ENCODE measurements at regions not wholly inside any gene's neighbourhood (a gene's known extent, or its start where the extent isn't known, plus 50 kb on each side); places are given as distances from the start of the nearest gene placed in this dataset.
A peak's percentile ranks its signal among the peaks of the same experiment; 100 is the strongest.

DNA sequence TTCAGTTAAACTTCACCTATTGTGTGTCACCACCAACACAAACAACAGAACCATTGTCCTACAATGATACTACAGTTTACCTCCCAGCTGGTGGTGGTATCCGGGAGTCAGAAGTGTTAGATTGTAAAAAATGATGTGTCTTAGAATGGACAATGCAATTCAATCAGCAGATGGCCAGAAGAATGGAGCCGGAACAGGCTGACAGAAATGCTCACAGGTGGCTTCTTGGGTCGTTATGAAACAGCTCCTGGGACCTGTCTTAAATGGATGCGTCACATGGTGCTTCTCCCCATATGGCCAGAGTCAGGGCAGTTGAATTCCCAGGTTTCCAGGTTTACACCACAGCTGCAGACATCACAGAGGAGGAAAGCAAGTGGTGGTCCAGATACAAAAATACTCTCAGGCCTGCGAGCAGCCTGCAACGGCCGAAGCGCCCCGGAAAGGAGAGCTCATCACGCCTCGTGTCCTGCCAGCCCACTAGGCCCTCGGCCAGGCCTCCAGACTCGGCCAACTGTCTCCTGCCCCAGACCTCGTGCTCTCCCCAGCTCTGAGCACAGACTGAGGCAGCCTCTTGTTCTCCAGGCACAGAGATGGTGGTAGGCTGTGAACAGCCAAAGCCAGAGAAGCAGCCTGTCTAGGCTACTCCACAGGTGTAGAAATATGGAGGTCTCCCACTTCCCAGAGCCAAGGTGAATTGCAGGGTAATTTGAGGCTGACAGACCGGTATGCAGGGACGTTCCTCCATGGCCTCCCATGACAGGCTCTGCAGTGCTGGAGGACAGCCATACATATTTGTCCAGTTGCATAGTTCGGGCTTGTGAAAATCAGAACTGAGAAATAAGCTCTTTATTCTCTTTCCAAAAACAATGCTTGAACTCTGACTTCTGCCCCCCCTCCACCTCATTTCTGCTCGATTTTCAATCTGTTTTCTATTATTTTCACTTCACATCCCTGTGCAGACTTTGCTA lies 98.5 kb upstream of the SPATA31C2 start:
- intact Hi-C loops (cut with DNase I) = no loop called here
- peak; percentile 78 for DNase-seq (ENCODE audit: low spot score)

DNA sequence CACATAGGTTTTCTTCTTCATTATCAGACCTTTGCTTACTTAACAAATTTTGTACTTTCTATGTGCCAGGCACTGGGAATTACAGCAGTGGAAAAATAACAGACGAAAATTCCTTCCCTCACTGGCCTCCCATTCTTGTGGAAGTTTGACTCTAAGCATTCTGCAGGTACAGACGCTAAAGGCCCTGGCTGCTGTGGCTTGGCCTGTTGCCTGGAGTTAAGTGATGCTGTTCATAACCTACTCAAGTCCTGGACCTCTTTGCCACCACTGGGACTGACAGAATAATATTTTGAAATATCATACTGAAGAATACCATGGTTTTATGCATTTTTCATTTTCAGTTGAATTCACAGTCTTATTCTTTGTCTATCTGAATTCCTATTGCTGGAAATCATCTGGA lies 97.3 kb upstream of the SPATA31C2 start:
- intact Hi-C loops (cut with DNase I) = no loop called here
- no peak for DNase-seq (ENCODE audit: low spot score)

DNA sequence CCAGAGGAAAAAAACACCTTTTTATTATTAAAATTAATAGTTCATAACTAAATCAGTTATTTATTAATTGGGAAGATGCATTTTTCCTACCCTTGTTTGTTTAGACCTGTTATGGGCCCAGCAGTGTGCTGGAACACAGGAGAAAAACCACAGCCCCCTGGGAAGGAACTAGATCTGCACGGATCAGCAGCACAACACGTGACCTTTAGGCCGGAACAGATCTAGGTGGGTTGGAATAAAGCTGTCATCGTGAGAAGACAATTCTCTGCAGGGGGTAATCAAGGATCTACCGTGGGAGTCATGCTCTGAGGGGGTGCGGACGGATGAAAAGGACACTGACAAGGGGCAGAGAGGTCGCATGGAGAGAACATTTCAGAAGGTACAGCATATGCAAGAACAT lies 95.8 kb upstream of the SPATA31C2 start:
- intact Hi-C loops (cut with DNase I) = no loop called here
- no peak for DNase-seq (ENCODE audit: low spot score)

DNA sequence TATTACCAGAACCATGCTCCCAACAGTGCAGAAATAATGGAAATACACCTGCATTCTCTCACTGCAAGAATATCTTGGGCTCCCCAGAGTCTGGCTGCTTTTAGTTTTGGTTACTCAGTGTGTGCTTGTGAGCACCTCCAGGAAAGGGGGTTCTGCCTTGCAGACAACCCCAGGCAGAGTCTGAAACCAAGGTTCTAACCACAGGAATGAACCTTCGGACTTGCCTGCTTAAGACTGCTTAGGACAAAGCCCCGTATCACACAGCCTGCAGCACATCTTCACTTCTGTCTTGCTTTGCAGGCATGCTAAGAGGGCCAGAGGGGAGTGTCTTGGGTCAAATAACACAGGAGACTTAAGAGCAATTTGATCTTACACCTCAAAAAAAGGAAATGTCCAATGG lies 94.8 kb upstream of the SPATA31C2 start:
- DNase-seq (ENCODE audit: low spot score) = no peak
- intact Hi-C loops (cut with DNase I) = no loop called here

DNA sequence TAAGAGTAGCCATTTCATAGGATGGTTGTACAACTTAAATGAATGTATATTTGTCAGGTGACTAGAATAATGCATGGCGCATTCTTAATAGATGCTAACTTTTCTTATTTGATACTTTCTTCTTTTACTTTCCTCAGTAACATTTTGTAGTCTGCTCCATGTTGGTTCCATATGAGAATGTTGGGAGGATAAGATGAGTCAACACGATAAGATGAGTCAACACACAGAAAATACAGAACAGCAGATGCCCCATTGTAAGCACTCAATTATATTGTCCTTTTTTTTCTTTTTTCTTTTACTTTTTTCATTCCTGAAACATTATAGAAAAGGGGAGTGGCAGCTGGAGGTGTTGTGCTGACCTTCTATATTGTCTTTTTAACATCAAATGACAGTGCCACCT lies 92.3 kb upstream of the SPATA31C2 start:
- DNase-seq (ENCODE audit: low spot score) = no peak
- intact Hi-C loops (cut with DNase I) = no loop called here

DNA sequence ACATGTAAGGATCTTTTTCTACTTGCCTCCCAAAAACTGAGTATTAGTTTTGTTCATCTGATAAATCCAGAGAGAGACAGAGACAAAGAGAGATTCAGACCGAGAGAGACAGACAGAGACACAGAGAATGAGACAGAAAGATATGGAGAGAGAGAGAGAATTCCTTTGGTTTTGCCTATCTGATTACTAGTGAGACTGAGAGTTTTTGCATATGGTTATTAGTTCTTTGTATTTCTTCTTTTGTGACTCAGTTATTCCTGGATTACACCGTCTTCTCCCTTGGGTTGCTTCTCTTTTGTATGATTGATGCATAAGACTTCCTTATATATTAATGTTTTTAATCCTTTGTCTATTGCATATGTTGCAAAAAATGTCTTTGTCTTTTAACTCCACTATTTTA lies 91.2 kb upstream of the SPATA31C2 start:
- intact Hi-C loops (cut with DNase I) = no loop called here
- no peak for DNase-seq (ENCODE audit: low spot score)

DNA sequence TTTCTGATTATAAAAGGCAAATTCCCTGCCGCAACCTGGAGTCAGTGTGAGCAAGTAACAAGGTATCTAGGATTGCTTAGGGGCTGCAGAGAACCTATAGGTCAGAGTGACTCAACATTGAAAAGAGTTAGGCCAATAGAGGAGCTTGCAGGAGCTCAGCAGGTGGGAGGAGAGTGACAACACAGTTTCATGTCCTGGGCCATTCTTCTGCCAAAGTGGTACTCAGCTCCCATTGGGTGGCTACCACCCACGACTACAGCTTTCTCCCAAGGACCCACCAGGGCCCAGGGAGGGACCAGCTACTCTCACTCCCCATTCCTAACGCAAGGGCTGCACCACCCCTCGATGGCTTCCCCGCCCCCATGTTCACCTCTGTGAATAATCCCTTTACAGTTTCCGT lies 86.7 kb upstream of the SPATA31C2 start:
- no peak for DNase-seq (ENCODE audit: low spot score)
- intact Hi-C loops (cut with DNase I) = no loop called here

DNA sequence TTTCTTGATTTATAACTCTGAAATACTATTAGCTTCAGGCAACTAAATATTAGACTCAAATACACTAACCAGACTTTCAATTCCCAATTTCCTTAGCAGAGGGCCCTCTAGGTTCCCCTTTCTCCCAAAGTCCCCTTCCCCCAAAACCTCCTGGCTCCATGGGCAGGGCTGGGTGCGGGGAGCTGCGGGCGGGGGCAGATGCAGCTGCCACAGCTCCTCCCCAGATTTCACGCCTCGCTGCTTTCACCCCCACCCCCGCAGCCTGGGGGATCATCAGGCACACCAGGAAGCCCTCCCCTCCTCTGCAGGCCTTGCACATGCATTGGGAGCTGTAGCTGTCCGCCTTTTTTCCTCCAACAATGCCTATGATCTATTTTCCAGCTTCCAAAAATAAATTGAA lies 82.8 kb upstream of the SPATA31C2 start:
- intact Hi-C loops (cut with DNase I) = no loop called here
- DNase-seq (ENCODE audit: low spot score) = no peak

DNA sequence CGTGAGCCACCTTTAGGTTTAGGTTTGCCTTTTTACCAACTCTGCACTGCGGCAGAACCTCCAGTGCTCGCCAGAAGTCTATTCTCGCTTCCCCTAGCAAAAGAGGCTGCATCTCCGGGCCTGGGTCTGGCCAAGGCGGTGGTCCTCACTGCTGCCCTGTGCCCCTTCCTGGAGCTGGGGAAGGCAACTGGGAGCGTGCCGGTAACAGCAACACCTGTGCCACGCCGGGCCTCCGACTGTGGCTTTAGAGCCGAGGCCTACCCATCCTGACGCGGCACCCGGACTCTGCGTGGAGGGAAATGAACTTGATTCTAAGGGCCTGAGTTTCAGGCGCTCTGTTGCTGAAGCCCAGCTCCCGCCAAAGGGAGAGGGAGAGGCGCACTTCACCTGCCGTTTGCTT lies 82.4 kb upstream of the SPATA31C2 start:
- peak; percentile 55 for DNase-seq (ENCODE audit: low spot score)
- intact Hi-C loops (cut with DNase I) = no loop called here

DNA sequence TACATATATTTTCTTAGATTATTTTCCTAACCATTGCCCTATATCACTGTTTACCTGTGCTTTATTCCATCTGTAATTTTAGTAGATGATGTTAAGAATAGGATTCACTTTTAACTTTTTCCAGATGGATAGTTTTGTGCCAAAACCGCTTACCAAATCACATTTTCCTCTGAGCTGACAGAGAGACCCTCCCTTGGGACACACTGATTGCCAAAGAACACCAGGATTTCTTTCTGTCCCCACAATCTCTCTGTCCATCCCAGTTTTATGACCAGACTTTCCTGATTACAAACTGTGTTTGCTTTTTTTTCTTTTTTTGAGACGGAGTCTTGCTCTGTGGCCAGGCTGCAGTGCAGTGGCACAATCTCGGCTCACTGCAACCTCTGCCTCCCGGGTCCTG lies 81.3 kb upstream of the SPATA31C2 start:
- intact Hi-C loops (cut with DNase I) = no loop called here
- no peak for DNase-seq (ENCODE audit: low spot score)

DNA sequence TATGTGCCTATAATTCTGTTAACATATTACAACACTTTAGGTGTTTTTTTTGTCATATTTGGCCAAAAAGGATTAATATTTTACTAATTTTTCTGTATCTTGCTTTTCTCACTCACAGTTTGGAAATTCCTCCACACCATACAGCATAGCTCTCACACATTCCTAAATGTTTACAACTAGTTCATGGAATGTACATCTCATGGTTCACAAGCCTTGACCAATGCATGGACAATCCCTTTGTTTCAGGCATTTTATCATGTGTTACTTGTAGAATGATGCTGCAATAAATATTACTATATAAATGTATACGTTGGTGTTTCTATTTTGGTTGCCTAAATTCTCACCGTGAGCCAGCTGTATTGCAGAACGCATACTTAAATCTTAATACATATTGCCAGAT lies 80.5 kb upstream of the SPATA31C2 start:
- no peak for DNase-seq (ENCODE audit: low spot score)
- intact Hi-C loops (cut with DNase I) = no loop called here

DNA sequence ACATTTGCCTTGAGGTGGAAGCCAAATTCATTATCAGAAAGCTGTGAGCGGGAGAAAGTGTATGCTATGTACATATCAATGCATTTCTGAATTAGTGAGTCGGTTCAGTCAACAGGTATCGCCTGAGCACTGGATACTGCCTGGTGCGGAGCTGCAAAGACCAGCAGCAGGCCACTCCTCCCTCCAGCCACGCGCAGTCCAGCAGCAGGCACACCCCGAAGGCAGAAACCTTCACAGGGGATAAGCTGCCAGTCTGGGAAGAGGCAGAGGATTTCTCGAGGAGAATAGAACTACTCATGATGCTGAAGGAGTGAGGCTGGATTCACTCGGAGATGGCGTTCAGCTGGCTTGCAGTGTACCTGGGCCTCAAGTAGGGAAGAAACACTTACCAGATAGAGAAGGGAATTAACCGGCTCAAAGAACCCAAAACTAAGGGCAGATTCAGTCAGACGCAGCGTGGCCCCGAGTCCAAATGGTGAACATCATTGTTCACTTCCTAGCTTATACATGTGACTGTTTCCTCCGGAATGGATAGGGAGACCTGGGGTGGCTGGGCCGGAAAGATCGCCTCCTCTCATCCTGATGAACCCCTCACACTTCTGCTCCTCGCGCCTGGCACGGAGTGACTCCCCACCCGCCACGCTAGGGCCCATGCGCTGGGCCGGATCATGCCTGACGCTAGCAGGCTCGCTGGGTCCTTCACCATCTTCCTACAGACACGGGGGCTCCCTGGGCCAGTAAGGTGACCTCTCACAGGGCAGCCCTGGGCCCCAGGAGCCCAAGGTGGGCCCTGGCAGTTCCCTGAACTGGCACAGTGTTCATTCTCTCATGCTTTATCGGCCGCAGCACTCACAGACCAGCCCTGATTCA lies 78.1 kb upstream of the SPATA31C2 start:
- intact Hi-C loops (cut with DNase I) = no loop called here
- no peak for DNase-seq (ENCODE audit: low spot score)

DNA sequence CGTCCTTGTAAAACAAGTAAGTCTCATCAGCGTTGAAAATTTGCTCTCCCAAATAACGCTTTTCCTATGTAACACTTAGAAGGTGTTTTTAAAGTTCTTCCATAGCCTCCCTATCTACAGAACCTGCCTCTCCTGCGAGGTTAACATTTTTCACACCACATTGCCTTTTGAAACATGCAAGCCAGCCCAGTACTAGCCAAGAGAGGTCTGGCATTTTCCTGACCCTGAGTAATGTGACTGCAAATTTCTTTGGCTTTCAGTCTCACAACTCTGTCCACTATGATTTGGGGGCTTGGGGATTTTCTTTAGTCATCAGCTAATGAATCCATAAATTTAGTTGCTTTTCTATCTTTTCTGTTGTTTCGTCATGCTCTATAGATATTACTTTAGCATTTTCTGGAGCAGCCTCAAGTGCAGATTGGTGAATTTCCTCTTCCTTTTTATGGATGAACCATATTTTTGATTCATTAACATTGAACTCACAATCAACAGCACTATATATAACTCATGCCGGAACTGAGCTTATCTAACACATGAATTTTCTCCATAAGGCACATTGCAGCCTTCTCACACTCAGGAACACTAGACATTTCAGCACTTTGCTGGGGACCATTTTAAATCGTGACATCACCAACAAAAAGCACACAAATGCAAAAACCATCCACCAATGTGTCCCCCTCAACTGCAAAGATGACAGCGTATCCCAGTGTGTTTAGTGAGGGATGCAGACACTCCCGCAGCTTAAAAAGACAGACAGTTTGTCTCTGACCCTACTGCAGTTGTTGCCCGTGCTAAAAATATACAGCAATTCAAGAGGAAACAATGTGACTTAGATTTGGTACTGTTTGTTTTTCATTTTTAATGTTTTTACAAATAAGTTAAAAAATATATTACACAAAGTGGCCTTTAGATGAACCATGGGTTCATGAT lies 77.2 kb upstream of the SPATA31C2 start:
- DNase-seq (ENCODE audit: low spot score) = no peak
- intact Hi-C loops (cut with DNase I) = no loop called here

DNA sequence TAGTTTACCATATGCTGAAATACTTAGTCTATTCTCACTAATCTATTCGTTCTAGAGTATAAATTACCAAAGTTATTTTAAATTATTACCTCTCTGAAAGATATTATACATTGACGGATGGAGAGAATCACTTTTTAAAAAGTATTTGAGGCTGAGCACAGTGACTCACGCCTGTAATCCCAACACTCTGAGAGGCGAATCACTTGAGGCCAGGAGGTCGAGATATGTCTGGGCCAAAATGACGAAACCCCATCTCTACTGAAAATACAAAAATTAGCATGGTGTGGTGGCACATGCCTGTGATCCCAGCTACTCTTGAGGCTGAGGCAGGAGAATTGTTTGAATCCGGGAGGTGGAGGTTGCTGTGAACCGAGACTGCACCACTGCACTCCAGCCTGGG lies 64.0 kb upstream of the SPATA31C2 start:
- DNase-seq (ENCODE audit: low spot score) = no peak
- intact Hi-C loops (cut with DNase I) = no loop called here

DNA sequence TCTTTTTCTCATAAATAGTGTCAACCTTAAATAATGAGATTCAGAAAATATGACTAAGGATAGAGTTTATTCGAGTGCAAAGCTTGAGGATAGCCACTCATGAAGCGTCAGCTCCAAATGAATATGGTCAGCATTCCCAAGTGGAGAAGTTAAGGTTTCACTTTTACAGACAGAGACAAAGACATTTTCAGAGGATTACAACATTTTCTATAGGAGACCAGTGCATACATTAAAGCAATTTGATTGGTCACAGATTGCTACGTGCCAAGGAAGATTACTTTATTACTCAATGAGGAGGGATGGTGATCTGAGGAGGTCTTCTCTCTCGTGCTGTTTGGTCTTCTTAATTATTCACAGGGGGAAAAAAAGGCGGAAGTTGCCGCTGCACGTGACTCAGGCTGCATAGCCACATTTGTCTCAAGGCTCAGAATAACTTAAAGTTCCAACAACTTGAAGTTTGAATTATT lies 60.1 kb upstream of the SPATA31C2 start:
- no peak for DNase-seq (ENCODE audit: low spot score)
- intact Hi-C loops (cut with DNase I) = no loop called here

DNA sequence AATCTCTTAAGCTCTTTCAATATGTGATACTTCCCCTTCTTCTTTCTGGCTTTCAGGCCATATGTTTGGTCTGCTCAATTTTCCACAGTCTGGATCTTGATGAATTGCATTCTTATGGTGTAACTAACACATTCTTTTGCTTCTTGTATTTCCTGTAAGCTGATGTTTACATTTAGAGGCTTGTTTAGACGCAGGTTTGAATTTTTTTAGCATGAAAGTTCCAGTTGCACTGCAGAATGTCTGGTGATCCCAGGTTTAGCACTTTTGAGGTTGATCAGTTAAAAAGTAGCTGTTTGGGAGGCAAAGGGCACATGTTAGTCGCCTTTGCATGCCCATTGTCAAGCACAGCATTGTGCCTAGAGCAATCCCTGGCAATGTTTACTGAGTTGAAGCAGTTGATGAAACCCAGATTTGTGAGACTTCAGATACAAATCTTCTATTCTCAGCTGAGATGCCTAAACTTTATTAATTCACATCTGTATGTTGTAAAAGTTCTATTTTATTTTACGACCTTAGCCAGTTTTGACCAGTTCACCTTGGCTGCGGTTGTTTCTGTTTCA lies 59.6 kb upstream of the SPATA31C2 start:
- intact Hi-C loops (cut with DNase I) = no loop called here

DNA sequence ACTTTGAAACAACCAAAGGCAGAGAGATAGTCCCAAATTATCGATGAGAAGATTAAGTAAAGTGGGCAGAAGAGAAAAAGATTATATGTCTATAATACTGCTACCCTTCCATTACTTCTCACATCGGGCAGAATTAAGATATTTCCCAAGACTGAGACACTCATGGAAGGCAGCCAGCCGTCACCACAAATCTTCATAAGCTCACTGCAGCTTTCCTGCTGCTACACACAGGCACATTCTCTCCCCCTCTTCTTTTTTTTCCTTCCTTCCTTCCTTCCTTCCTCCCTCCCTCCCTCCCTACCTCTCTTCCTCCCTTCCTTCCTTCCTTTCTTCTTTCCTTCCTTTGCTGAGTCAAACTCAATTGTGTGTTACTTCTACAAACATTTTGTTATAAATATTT lies 58.7 kb upstream of the SPATA31C2 start:
- intact Hi-C loops (cut with DNase I) = no loop called here
- no peak for DNase-seq (ENCODE audit: low spot score)

More for the DNA sequence above, 59.6 kb upstream of the SPATA31C2 start:
- no peak for DNase-seq (ENCODE audit: low spot score)

DNA sequence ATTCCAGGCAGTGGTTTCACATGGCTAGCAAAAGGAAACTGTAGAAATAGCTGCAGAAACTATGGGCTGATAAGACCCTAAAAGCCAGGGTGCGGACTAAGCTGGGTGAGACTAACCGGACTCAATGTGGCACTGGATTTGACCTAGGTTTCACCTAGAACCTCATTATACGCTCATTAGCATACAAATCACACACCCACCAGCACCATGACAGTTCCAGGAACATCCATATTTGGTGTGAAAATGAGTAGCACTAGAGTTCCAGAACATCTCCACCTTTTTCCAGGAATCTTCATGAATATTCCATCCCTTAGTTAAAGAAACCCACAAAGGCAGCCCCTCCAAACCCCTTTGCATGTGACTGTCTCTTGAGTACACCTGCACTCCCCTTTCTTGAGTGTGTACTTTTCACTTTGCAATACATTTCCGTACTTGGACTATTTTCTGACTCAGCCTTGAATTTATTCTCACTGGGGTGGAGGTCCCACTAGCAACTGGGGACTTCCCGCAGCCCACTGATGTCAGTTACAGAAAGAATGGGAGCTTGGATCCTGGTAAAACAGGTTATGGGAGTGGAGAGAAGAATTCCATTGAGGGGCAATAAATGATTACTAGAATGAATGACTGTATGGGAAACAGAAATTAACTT lies 58.0 kb upstream of the SPATA31C2 start:
- DNase-seq (ENCODE audit: low spot score) = no peak
- intact Hi-C loops (cut with DNase I) = no loop called here

DNA sequence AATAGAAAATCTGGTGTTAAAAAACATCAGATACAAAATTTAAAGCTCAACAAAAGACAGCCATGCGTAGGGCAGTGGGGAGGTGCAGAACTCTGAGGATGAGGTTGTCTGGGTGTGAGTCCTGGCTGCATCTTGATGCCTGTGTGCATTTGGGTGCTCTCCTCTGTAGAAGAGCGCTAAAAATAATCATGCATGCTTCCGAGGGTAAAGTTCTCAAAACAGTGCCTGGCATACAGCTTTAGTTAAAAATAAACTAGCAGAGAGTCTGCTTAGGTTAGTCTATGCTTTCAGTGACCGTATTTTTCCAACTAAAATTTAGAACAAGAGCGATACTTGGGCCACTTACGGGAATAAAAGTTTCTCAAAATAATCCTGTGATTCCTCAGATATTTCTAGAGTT lies 55.5 kb upstream of the SPATA31C2 start:
- intact Hi-C loops (cut with DNase I) = no loop called here
- DNase-seq (ENCODE audit: low spot score) = no peak
